ENCODE measurements at regions not wholly inside any gene's neighbourhood (a gene's known extent, or its start where the extent isn't known, plus 50 kb on each side); places are given as distances from the start of the nearest gene placed in this dataset.

DNA sequence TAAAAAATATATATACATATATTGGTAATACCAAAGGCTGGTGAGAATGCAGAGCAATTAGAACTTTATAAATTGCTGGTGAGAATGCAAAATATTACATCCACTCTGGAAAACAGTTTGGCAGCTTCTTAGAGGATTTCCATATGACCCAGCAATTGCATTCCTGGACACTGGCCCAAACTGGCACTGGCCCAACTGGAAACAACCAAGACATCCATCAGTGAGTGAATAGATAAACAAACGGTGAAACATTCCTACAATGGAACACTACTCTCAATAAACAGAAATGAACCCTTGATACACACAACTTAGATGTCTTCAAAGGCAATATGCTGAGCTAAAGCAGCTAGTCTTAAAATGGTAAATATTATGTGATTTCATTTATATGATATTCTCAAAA lies 524.2 kb downstream of the IQCM start:
- DNase-seq (peak in 1 of 4 donors; percentile 39), ATAC-seq (no peak)
- H3K27me3 ChIP-seq, result no peaks in the 10 kb centered on the region
- H3K36me3 ChIP-seq, result no peaks in the 10 kb centered on the region
- H3K9me3 ChIP-seq, result no peaks in the 10 kb centered on the region
- TF ChIP-seq CTCF (IDR thresholded peaks at IDR 0.05), result no peak
- no peak overlapping the region for H3K27ac ChIP-seq
- H3K4me1 ChIP-seq, result no peaks in the 10 kb centered on the region
- H3K4me3 ChIP-seq, result no peak overlapping the region
- intact Hi-C loops (cut with DNase I), result no loop called here

- no peak for TF ChIP-seq CTCF (IDR thresholded peaks at IDR 0.05)
- Histone ChIP-seq H3K4me3 (no peak overlapping the region), H3K27ac (no peak overlapping the region), H3K4me1 (no peaks in the 10 kb centered on the region), H3K36me3 (no peaks in the 10 kb centered on the region), H3K27me3 (no peaks in the 10 kb centered on the region), H3K9me3 (no peaks in the 10 kb centered on the region)
- ATAC-seq (no peak), DNase-seq (no peak)
- intact Hi-C loops (cut with DNase I), result no loop called here
Observed at GRCh38 chr4:149280806-149281205, 534.8 kb downstream of the IQCM start.

DNA sequence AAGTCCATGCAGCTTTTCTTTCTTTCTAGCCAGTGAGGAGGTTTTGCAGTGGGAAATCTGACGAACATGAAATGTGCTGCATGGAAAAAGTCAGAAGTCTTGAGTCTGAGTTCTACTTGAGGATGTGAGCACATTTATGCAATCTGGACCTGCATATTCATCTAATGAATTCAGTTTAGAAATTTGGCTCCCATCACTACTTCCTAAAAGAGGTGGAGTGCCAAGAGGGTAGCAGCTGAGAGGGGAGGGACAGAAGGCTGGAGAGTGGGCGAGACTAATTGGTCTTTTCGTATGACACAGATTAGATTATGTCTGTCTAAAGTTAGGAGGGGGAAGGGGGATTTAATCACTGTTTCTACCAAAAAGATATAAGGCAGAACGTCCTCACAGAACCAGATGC lies 535.9 kb downstream of the IQCM start:
- ATAC-seq (no peak), DNase-seq (peak in 1 of 4 donors; percentile 23)
- Histone ChIP-seq H3K4me1 (no peaks in the 10 kb centered on the region), H3K27ac (no peak overlapping the region), H3K36me3 (no peaks in the 10 kb centered on the region), H3K27me3 (no peaks in the 10 kb centered on the region), H3K9me3 (peaks cover 0 to 3% of the 10 kb centered on the region in 2 donors), H3K4me3 (no peak overlapping the region)
- TF ChIP-seq CTCF (IDR thresholded peaks at IDR 0.05), result no peak
- intact Hi-C loops (cut with DNase I), result no loop called here

DNA sequence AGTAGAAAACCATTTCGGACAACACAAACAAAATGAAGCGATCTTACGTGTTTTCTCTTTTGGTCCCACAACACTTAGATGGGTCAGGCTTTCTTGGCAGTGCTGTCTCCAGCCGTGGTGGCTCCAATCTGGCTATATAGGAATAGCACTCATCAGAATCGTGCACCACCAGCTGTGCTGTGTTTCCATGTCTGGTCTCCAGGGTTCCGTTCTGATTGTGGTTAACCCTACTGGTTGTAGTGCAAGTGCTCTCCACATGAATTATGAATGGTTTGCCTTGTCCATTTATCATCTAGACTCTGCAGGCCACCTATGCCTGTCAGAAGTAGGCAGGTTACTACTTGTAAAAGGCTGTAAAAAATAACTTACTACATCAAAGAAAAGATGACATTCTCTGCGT lies 536.3 kb downstream of the IQCM start:
- Histone ChIP-seq H3K4me3 (no peak overlapping the region), H3K4me1 (no peaks in the 10 kb centered on the region), H3K27ac (no peak overlapping the region), H3K9me3 (peaks cover 0 to 3% of the 10 kb centered on the region in 2 donors), H3K27me3 (no peaks in the 10 kb centered on the region), H3K36me3 (no peaks in the 10 kb centered on the region)
- TF ChIP-seq CTCF (IDR thresholded peaks at IDR 0.05), result no peak
- ATAC-seq (no peak), DNase-seq (no peak)
- intact Hi-C loops (cut with DNase I), result no loop called here

DNA sequence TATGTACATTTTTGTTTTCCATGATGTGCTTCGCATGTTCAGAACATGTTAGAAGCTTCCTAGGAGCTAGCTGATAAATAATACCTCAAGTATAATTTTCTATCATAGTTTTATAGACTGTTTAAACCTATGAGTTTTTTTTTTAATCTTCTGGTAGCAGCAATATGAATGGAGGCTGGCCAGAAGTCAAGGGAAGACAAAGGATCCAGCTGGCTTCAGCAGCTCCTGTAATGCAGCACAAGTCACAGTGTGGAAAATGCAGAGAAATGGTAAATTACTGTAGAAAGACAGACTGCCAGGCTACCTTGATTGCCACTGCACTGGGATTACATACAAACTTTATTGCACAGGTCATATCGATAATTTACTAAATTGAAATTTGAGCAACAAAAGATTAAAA lies 537.9 kb downstream of the IQCM start:
- no peak overlapping the region for H3K4me3 ChIP-seq
- H3K36me3 ChIP-seq, result no peaks in the 10 kb centered on the region
- H3K27ac ChIP-seq, result no peak overlapping the region
- no peaks in the 10 kb centered on the region for H3K27me3 ChIP-seq
- intact Hi-C loops (cut with DNase I), result no loop called here
- no peak for TF ChIP-seq CTCF (IDR thresholded peaks at IDR 0.05)
- peaks cover 0 to 3% of the 10 kb centered on the region in 2 donors for H3K9me3 ChIP-seq
- ATAC-seq, result no peak
- no peak for DNase-seq
- H3K4me1 ChIP-seq, result no peaks in the 10 kb centered on the region
